NCI-H1092 (cell line): ENCODE measurements at regions not wholly inside any gene's neighbourhood (a gene's known extent, or its start where the extent isn't known, plus 50 kb on each side); places are given as distances from the start of the nearest gene placed in this dataset.
A peak's percentile ranks its signal among the peaks of the same experiment; 100 is the strongest.

Source experiments
- DNase-seq: peaks from one replicate; lab custom pipeline; 2025; lab: John Stamatoyannopoulos, UW

GRCh38 chr2:147062073-147062472 is 782.8 kb upstream of the ACVR2A start:
- no peak for DNase-seq

- no peak for DNase-seq
These were observed 783.6 kb upstream of the ACVR2A start for GRCh38 chr2:147061269-147061668.

- no peak for DNase-seq
These were observed 786.8 kb upstream of the ACVR2A start for GRCh38 chr2:147057892-147058490.

GRCh38 chr2:147051814-147052213 is 793.0 kb upstream of the ACVR2A start:
- no peak for DNase-seq

GRCh38 chr2:147051248-147051647 is 793.6 kb upstream of the ACVR2A start:
- no peak for DNase-seq

- no peak for DNase-seq
These were observed 794.9 kb upstream of the ACVR2A start for GRCh38 chr2:147049957-147050356.

GRCh38 chr2:147046473-147046872 is 798.4 kb upstream of the ACVR2A start:
- no peak for DNase-seq

- DNase-seq: peak; percentile 35
These were observed 799.7 kb upstream of the ACVR2A start for GRCh38 chr2:147045113-147045512.

GRCh38 chr2:147041121-147041494 is 803.7 kb upstream of the ACVR2A start:
- no peak for DNase-seq

GRCh38 chr2:147040298-147041120 is 804.3 kb upstream of the ACVR2A start:
- DNase-seq: no peak

GRCh38 chr2:147037048-147037447 is 807.8 kb upstream of the ACVR2A start:
- DNase-seq: no peak

- DNase-seq: no peak
These were observed 811.8 kb upstream of the ACVR2A start for GRCh38 chr2:147033044-147033443.

- DNase-seq: no peak
These were observed 812.9 kb upstream of the ACVR2A start for GRCh38 chr2:147031897-147032296.

GRCh38 chr2:147030966-147031720 is 813.7 kb upstream of the ACVR2A start:
- no peak for DNase-seq

GRCh38 chr2:147027436-147027835 is 817.4 kb upstream of the ACVR2A start:
- DNase-seq: no peak

GRCh38 chr2:147026664-147027295 is 818.0 kb upstream of the ACVR2A start:
- DNase-seq: no peak

GRCh38 chr2:147025646-147026585 is 818.9 kb upstream of the ACVR2A start:
- DNase-seq: no peak

- no peak for DNase-seq
These were observed 825.5 kb upstream of the ACVR2A start for GRCh38 chr2:147019311-147019710.

GRCh38 chr2:147017951-147018645 is 826.7 kb upstream of the ACVR2A start:
- DNase-seq: no peak

GRCh38 chr2:147016181-147016580 is 828.6 kb upstream of the ACVR2A start:
- no peak for DNase-seq

GRCh38 chr2:147015591-147015990 is 829.2 kb upstream of the ACVR2A start:
- no peak for DNase-seq
